H1 (cell line): ENCODE measurements at regions not wholly inside any gene's neighbourhood (a gene's known extent, or its start where the extent isn't known, plus 50 kb on each side); places are given as distances from the start of the nearest gene placed in this dataset.

Experiments
- CTCF ChIA-PET: fragments of 300-600 bp; sonication (Branson Sonifier 250); formaldehyde crosslinking; loops from one replicate; lab custom pipeline; 2021; ENCODE audit not compliant: partially characterized antibody; lab: Charles Lee
- POLR2A ChIA-PET: fragments of 300-600 bp; sonication (Branson Sonifier 250); formaldehyde crosslinking; loops from one replicate; lab custom pipeline; 2021; ENCODE audit warnings: inconsistent platforms; ENCODE audit not compliant: partially characterized antibody; lab: Charles Lee
- DNase-seq, 2 experiments: peaks; one replicate each; pipeline versions ENCODE4 v3.0.0 to v3.0.0-alpha.2; 2010 to 2022; ENCODE audit warnings: low spot score in 2 of 2, low read depth in 1 of 2, mixed read lengths in 1 of 2
- FAIRE-seq: peaks from 2 replicates; lab custom pipeline; 2011; peaks lifted over from hg19 to GRCh38; lab: Jason Lieb, UNC
- H2AFZ ChIP-seq: 2 replicates; pipeline ENCODE4 v1.8.1; 2012; ENCODE audit warnings: low read length, inconsistent platforms
- H2AK5ac ChIP-seq: 2 replicates; pipeline ENCODE4 v1.6.1; 2013; ENCODE audit warnings: low read depth, low read length
- H2BK120ac ChIP-seq: replicated peaks from 2 replicates; pipeline ENCODE3; 2013; ENCODE audit warnings: low read depth, low read length, inconsistent platforms
- H2BK12ac ChIP-seq: 2 replicates; pipeline ENCODE4 v1.6.1; 2013; ENCODE audit warnings: low read depth, low read length
- H2BK15ac ChIP-seq: 2 replicates; pipeline ENCODE4 v1.6.1; 2013; ENCODE audit warnings: low read length
- H2BK20ac ChIP-seq: 2 replicates; pipeline ENCODE4 v1.6.1; 2013; ENCODE audit warnings: low read length
- H2BK5ac ChIP-seq: 2 replicates; pipeline ENCODE4 v1.6.1; 2013; ENCODE audit warnings: low read depth, low read length
- H3K14ac ChIP-seq: 2 replicates; pipeline ENCODE4 v1.6.1; 2013; ENCODE audit warnings: inconsistent platforms; ENCODE audit not compliant: insufficient read length
- H3K18ac ChIP-seq: 2 replicates; pipeline ENCODE4 v1.6.1; 2013; ENCODE audit warnings: low read length; ENCODE audit errors: extremely low read depth
- H3K23ac ChIP-seq: 2 replicates; pipeline ENCODE4 v1.6.1; 2013; ENCODE audit warnings: inconsistent platforms; ENCODE audit not compliant: insufficient read length
- H3K23me2 ChIP-seq: 2 replicates; pipeline ENCODE4 v1.6.1; 2013; ENCODE audit warnings: low read depth, low read length
- H3K27ac ChIP-seq: 2 replicates; pipeline ENCODE4 v1.6.1; 2011; ENCODE audit warnings: low read depth, low read length, inconsistent platforms
- H3K27me3 ChIP-seq, 4 experiments: replicated peaks in 1 of 4; 1 replicate in 1 of 4; 2 replicates in 3 of 4; pipeline versions ENCODE4 v1.6.1 to v1.8.1; 2011 to 2013; ENCODE audit warnings: low read length in 3 of 4, mild to moderate bottlenecking in 3 of 4, inconsistent platforms in 2 of 4, mixed read lengths in 2 of 4, moderate library complexity in 1 of 4; ENCODE audit not compliant: control insufficient read depth in 3 of 4, insufficient read depth in 3 of 4; ENCODE audit errors: extremely low read depth in 1 of 4
- H3K36me3 ChIP-seq, 4 experiments: 2 replicates each; pipeline versions ENCODE4 v1.6.1 to v1.8.1; 2011 to 2013; ENCODE audit warnings: mild to moderate bottlenecking in 4 of 4, low read length in 3 of 4, moderate library complexity in 2 of 4, control low read depth in 1 of 4, inconsistent platforms in 1 of 4; ENCODE audit not compliant: insufficient read depth in 4 of 4, control insufficient read depth in 2 of 4
- H3K4ac ChIP-seq: replicated peaks from 2 replicates; pipeline ENCODE3; 2013; ENCODE audit warnings: low read length, low read depth, mixed read lengths, inconsistent platforms; ENCODE audit not compliant: insufficient read length
- H3K4me1 ChIP-seq, 4 experiments: replicated peaks in 1 of 4; 1 replicate in 1 of 4; 2 replicates in 3 of 4; pipeline versions ENCODE4 v1.6.1 to v1.8.1; 2011 to 2013; ENCODE audit warnings: low read length in 3 of 4, inconsistent platforms in 2 of 4, mixed read lengths in 1 of 4; ENCODE audit not compliant: insufficient read depth in 4 of 4, control insufficient read depth in 3 of 4
- H3K4me2 ChIP-seq, 2 experiments: 2 replicates each; pipeline versions ENCODE4 v1.6.1 to v1.8.1; 2011 to 2013; ENCODE audit warnings: low read depth in 2 of 2, low read length in 2 of 2, control low read depth in 1 of 2, inconsistent platforms in 1 of 2, mild to moderate bottlenecking in 1 of 2; ENCODE audit not compliant: insufficient read depth in 1 of 2
- H3K4me3 ChIP-seq, 4 experiments: fragments of 200-600, 300-600 bp in 1 of 4; sonication (generic), shearing (Covaris generic), sonication (Bioruptor Twin) in 1 of 4; 2 replicates each; pipeline versions ENCODE4 v1.5.1 to v1.8.1; 2011 to 2016; ENCODE audit warnings: low read length in 4 of 4, low read depth in 3 of 4, control low read depth in 2 of 4, inconsistent platforms in 2 of 4, mild to moderate bottlenecking in 2 of 4, mixed read lengths in 1 of 4, moderate library complexity in 1 of 4; ENCODE audit not compliant: insufficient read depth in 2 of 4; ENCODE audit errors: extremely low read depth in 1 of 4
- H3K56ac ChIP-seq: replicated peaks from 2 replicates; pipeline ENCODE3; 2013; ENCODE audit warnings: low read depth, mild to moderate bottlenecking, mixed read lengths, low read length, inconsistent platforms; ENCODE audit not compliant: insufficient read length
- H3K79me1 ChIP-seq: 2 replicates; pipeline ENCODE4 v1.6.1; 2013; ENCODE audit warnings: low read depth, low read length, control low read depth
- H3K79me2 ChIP-seq, 2 experiments: 2 replicates each; pipeline versions ENCODE4 v1.6.1 to v1.8.1; 2012 to 2013; ENCODE audit warnings: low read length in 2 of 2, mild to moderate bottlenecking in 2 of 2, inconsistent platforms in 1 of 2; ENCODE audit not compliant: insufficient read depth in 2 of 2, control insufficient read depth in 1 of 2
- H3K9ac ChIP-seq, 4 experiments: replicated peaks in 1 of 4; 1 replicate in 1 of 4; 2 replicates in 3 of 4; pipeline versions ENCODE4 v1.6.1 to v1.8.1; 2011 to 2013; ENCODE audit warnings: low read depth in 3 of 4, low read length in 3 of 4, control low read depth in 2 of 4, mild to moderate bottlenecking in 2 of 4, moderate library complexity in 2 of 4, inconsistent platforms in 1 of 4; ENCODE audit errors: extremely low read depth in 1 of 4
- H3K9me3 ChIP-seq, 2 experiments: 2 replicates each; pipeline versions ENCODE4 v1.6.1 to v1.8.1; 2012 to 2013; ENCODE audit warnings: mild to moderate bottlenecking in 2 of 2, moderate library complexity in 2 of 2, control low read depth in 1 of 2, inconsistent platforms in 1 of 2, low read depth in 1 of 2, low read length in 1 of 2, mixed read lengths in 1 of 2; ENCODE audit not compliant: insufficient read depth in 2 of 2
- H4K20me1 ChIP-seq, 2 experiments: replicated peaks in 1 of 2; 2 replicates each; pipeline versions ENCODE3 to v1.8.1; 2011 to 2013; ENCODE audit warnings: inconsistent platforms in 2 of 2, low read length in 2 of 2, mild to moderate bottlenecking in 1 of 2; ENCODE audit not compliant: insufficient read depth in 2 of 2, control insufficient read depth in 1 of 2
- H4K5ac ChIP-seq: 2 replicates; pipeline ENCODE4 v1.6.1; 2013; ENCODE audit warnings: low read length, low read depth, mixed read lengths, inconsistent platforms; ENCODE audit not compliant: insufficient read length
- H4K8ac ChIP-seq: 2 replicates; pipeline ENCODE4 v1.8.0; 2013; ENCODE audit warnings: mild to moderate bottlenecking, moderate library complexity, low read length, inconsistent platforms; ENCODE audit not compliant: insufficient read depth; ENCODE audit errors: extremely low read depth
- H4K91ac ChIP-seq: replicated peaks from 2 replicates; pipeline ENCODE3; 2013; ENCODE audit warnings: low read length, mixed read lengths, inconsistent platforms; ENCODE audit not compliant: insufficient read length
- EGR1 ChIP-seq: IDR thresholded peaks from 2 replicates; pipeline ENCODE4 v1.6.1; 2011; ENCODE audit warnings: low read depth, low read length, borderline replicate concordance
- EZH2 ChIP-seq: fragments of 200-600 bp; sonication (generic); IDR thresholded peaks from 2 replicates; pipeline ENCODE4 v1.7.1; 2012; ENCODE audit warnings: low read depth, mild to moderate bottlenecking, moderate library complexity, low read length, inconsistent platforms; ENCODE audit not compliant: severe bottlenecking
- KDM4A ChIP-seq: IDR thresholded peaks from one replicate; pipeline ENCODE4 v1.7.1; 2012; ENCODE audit warnings: low read depth, mild to moderate bottlenecking, moderate library complexity, low read length, inconsistent platforms; ENCODE audit not compliant: severe bottlenecking
- PHF8 ChIP-seq: fragments of 200-600 bp; sonication (generic); conservative IDR thresholded peaks from 2 replicates; pipeline ENCODE4 v1.7.1; 2012; ENCODE audit warnings: low read depth, mild to moderate bottlenecking, inconsistent platforms, low read length, moderate library complexity
- WGBS, 2 experiments: shearing (Covaris generic) in 1 of 2; methylation state at CpG; one replicate each; pipeline versions ENCODE4 v1.1.6 to v1.1.7; 2013 to 2015; ENCODE audit warnings: low lambda C conversion rate in 2 of 2, mixed read lengths in 2 of 2, inconsistent platforms in 1 of 2, low coverage in 1 of 2, missing lambda C conversion rate in 1 of 2; ENCODE audit not compliant: insufficient replicate concordance in 2 of 2, insufficient coverage in 1 of 2, insufficient read length in 1 of 2; ENCODE audit errors: extremely low coverage in 1 of 2, missing lambda C conversion rate in 1 of 2; 5-methylcytosine and 5-hydroxymethylcytosine counted together

DNA sequence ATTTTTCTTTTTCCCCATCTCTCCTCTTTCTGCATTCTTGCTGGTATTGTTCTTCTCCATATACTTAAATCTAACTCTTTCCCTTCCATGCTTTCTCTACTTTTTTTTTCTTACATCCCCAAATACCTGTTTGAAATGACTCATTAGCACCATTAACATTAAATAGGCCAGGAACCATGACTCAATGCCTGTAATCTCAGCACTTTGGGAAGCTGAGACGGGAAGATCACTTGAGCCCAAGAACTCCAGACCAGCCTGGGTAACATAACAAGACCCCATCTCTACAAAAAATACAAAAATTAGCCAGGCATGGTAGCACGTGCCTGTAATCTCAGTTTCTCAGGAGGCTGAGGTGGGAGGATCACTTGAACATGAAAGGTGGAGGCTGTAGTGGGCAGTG lies 1026.8 kb downstream of the GATA3 start:
- WGBS, 2 experiments = 76% methylated on average over 2 of the region's 2 CpGs; no CpG with 5 or more reads in 1 of the 2 experiments
- Histone ChIP-seq H3K9me3 (no peaks in the 10 kb centered on the region), H3K23ac (no peak overlapping the region), H3K14ac (no peak overlapping the region), H4K20me1 (no peaks in the 10 kb centered on the region), H3K4me3 (no peak overlapping the region), H2BK12ac (no peak overlapping the region), H3K79me2 (no peaks in the 10 kb centered on the region), H2AK5ac (no peak overlapping the region), H2BK20ac (no peak overlapping the region), H3K27me3 (no peaks in the 10 kb centered on the region), H3K9ac (no peak overlapping the region), H3K4me2 (no peak overlapping the region), H3K36me3 (no peaks in the 10 kb centered on the region), H4K5ac (no peak overlapping the region), H2AFZ (no peak overlapping the region), H3K18ac (no peak overlapping the region), H2BK15ac (no peak overlapping the region), H3K4ac (no peak overlapping the region), H4K91ac (no peak overlapping the region), H2BK5ac (no peak overlapping the region), H3K27ac (no peak overlapping the region), H2BK120ac (no peak overlapping the region), H3K4me1 (no peaks in the 10 kb centered on the region), H3K23me2 (no peaks in the 10 kb centered on the region), H3K56ac (no peak overlapping the region), H4K8ac (no peak overlapping the region), H3K79me1 (no peaks in the 10 kb centered on the region)
- DNase-seq = no peak
- TF ChIP-seq PHF8 (no peak), EGR1 (no peak), EZH2 (no peak), KDM4A (no peak)
- ChIA-PET CTCF (no interaction called here), POLR2A (no interaction called here)
- FAIRE-seq = no peak
